ENCODE measurements at regions not wholly inside any gene's neighbourhood (a gene's known extent, or its start where the extent isn't known, plus 50 kb on each side); places are given as distances from the start of the nearest gene placed in this dataset.
"Not testable (repeated sequence)": the region's sequence is repeated elsewhere in the genome, so short reads cannot be mapped to it uniquely, and the experiment has no call there.

DNA sequence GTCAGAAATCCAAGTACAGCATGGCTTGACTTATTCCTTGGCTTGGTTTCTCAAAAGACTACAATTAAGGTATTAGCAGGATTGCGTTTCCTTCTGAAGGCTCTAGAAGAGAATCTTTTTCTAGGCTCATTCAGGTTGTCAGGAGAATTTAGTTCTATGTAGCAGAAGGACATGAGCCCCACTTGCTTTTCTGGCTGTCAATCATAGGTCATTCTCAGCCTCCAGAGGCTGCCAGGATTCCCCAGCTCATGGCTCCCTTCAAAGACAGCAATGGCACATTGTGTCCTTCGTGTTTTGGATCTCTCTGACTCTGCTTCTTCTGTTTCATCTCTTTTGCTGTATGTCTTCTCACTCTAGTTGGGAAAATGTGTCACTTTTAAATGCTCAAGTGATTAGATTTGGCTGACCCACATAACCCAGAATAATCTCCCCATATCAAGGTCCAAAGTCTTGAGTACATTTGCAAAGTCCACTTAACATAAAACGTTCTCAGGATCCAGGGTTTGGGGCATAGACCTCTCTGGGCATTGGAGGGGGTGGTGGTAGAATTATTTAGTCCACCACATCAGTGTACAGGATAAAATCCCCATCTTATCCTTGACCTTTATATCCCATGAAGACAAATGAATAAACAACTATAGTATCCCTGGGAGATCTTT, 126.7 kb upstream of the BCL9 start:
- no peak overlapping the region for H3K4me3 ChIP-seq (ENCODE audit: control insufficient read depth, low read depth, low read length)
- TF ChIP-seq, protein P1, sequence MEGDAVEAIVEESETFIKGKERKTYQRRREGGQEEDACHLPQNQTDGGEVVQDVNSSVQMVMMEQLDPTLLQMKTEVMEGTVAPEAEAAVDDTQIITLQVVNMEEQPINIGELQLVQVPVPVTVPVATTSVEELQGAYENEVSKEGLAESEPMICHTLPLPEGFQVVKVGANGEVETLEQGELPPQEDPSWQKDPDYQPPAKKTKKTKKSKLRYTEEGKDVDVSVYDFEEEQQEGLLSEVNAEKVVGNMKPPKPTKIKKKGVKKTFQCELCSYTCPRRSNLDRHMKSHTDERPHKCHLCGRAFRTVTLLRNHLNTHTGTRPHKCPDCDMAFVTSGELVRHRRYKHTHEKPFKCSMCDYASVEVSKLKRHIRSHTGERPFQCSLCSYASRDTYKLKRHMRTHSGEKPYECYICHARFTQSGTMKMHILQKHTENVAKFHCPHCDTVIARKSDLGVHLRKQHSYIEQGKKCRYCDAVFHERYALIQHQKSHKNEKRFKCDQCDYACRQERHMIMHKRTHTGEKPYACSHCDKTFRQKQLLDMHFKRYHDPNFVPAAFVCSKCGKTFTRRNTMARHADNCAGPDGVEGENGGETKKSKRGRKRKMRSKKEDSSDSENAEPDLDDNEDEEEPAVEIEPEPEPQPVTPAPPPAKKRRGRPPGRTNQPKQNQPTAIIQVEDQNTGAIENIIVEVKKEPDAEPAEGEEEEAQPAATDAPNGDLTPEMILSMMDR (IDR thresholded peaks at IDR 0.05; ENCODE audit: control insufficient read depth, insufficient read depth, low read depth, low read length, missing control alignments), result no peak
- no peak for DNase-seq (ENCODE audit: low read depth)

DNA sequence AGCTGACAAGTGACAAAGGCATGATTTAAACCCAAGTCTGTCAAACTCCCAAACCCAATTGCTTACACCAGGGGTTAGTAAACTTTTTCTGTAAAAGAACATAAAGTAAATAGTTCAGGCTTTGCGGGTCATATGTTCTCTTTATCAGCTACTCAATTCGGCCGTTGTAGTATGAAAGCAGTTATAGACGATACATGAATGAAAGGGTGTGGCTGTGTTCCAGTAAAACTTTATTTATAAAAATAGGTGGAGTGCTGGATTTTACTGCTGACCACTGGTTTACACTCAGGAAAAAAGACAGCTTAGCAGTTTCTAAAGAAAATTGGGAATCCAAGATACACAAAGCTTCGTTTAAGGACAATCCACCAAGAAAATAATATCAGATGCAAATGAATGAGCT, 124.3 kb upstream of the BCL9 start:
- no peak for DNase-seq (ENCODE audit: low read depth)
- TF ChIP-seq, protein P1 (IDR thresholded peaks at IDR 0.05; ENCODE audit: control insufficient read depth, insufficient read depth, low read depth, low read length, missing control alignments), result no peak
- H3K4me3 ChIP-seq (ENCODE audit: control insufficient read depth, low read depth, low read length), result no peak overlapping the region

DNA sequence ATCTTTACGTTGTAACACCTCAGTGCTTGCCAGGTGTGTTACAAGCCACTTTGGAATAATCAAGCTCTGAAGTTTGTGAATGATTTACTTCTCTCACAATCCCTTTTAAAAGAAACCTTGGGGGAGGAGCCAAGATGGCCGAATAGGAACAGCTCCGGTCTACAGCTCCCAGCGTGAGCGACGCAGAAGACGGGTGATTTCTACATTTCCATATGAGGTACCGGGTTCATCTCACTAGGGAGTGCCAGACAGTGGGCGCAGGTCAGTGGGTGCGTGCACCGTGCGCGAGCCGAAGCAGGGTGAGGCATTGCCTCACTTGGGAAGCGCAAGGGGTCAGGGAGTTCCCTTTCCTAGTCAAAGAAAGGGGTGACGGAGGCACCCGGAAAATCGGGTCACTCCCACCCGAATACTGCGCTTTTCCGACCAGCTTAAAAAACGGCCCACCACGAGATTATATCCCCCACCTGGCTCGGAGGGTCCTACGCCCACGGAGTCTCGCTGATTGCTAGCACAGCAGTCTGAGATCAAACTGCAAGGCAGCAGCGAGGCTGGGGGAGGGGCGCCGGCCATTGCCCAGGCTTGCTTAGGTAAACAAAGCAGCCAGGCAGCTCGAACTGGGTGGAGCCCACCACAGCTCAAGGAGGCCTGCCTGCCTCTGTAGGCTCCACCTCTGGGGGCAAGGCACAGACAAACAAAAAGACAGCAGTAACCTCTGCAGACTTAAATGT, 118.0 kb upstream of the BCL9 start:
- not testable (repeated sequence) for DNase-seq (ENCODE audit: low read depth); H3K4me3 ChIP-seq (ENCODE audit: control insufficient read depth, low read depth, low read length)

DNA sequence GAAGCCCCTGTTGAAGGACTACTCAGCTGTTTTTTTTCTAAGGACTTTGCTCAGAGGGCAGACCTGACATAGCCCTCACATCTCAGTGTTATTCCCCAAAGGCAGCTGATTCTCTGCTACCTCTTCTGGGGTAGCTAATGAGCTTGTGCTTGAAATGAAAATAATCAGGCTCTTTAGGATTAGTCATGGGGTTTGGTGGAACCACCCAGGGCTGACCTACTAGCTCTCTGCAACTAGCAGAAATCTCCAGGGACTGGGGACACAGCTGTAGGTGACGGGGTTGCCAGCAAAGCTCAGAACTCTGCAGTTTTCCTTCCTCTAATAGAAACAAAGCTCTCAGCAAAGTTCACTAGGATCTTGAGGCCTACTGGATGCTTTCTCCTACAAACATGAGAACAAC, 106.4 kb upstream of the BCL9 start:
- no peak overlapping the region for H3K4me3 ChIP-seq (ENCODE audit: control insufficient read depth, low read depth, low read length)
- TF ChIP-seq, protein P1 (IDR thresholded peaks at IDR 0.05; ENCODE audit: control insufficient read depth, insufficient read depth, low read depth, low read length, missing control alignments), result no peak
- no peak for DNase-seq (ENCODE audit: low read depth)

DNA sequence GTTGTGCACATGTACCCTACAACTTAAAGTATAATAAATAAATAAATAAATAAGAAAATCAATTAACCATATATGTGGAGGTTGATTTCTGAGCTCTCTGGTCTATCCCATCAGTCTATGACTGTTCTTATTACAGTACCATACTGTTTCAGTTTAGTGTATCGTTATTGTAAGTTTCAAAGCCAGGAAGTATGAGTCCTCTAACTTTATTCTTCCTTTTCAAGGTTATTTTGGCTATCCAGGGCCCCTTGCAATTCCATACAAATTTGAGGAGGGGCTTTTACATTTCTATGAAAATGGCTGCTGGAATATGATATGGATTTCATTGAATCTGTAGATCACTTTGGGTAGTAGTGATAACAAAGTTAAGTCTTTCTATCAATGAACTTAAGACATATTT, 96.9 kb upstream of the BCL9 start:
- TF ChIP-seq, protein P1 (IDR thresholded peaks at IDR 0.05; ENCODE audit: control insufficient read depth, insufficient read depth, low read depth, low read length, missing control alignments), result no peak
- no peak overlapping the region for H3K4me3 ChIP-seq (ENCODE audit: control insufficient read depth, low read depth, low read length)
- DNase-seq (ENCODE audit: low read depth), result no peak

DNA sequence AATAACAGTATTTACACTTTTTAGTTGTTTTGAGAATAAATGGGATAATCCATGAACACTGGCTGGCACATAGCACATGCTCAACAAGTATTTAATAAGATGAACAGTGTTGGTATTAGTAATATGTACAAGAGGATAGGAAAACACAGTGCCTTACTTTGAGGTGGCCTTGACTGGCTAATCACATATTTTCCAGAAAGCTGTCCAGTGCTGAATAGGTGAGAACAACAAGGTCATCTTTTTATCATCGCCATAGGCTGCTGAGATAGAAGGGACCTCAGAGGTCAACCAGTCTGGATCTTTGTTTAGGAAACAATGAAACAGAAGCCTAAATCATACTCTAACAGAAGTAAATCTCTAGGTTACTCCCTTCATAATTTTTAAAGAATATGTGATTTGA, 89.7 kb upstream of the BCL9 start:
- TF ChIP-seq, protein P1 (IDR thresholded peaks at IDR 0.05; ENCODE audit: control insufficient read depth, insufficient read depth, low read depth, low read length, missing control alignments), result no peak
- no peak overlapping the region for H3K4me3 ChIP-seq (ENCODE audit: control insufficient read depth, low read depth, low read length)
- DNase-seq (ENCODE audit: low read depth), result no peak

DNA sequence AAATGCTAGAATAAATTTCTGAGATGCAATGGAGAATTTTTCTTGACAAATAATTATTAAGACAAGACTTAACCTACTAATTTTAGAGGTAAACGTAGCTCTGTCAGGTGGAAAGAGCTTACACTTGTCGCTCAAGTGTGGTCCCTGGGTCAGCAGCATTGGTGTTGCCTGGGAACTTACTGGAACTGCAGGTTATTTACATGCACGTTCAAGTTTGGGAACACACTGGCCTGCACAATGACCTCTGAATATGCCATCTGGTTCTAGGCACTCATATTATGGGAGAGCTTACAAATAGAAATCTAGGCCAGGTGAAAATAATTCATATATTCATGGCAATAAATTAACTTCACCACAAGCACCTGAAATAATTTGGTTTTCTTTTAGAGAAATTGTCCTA, 88.5 kb upstream of the BCL9 start:
- DNase-seq (ENCODE audit: low read depth), result no peak
- TF ChIP-seq, protein P1 (IDR thresholded peaks at IDR 0.05; ENCODE audit: control insufficient read depth, insufficient read depth, low read depth, low read length, missing control alignments), result no peak
- no peak overlapping the region for H3K4me3 ChIP-seq (ENCODE audit: control insufficient read depth, low read depth, low read length)

Data from AG09309 (cell line).